Calu3 (cell line): ENCODE measurements at regions not wholly inside any gene's neighbourhood (a gene's known extent, or its start where the extent isn't known, plus 50 kb on each side); places are given as distances from the start of the nearest gene placed in this dataset.

Source experiments
- BruUV-seq: library from RNA; stranded (reverse); fragments of 400-500 nt; replicated peaks from 2 replicates; lab custom pipeline; 2021; lab: Mats Ljungman, UMichigan
- CTCF ChIA-PET: fragments of 300-600 bp; sonication (Branson Sonifier 250); formaldehyde crosslinking; loops from one replicate; lab custom pipeline; 2022; ENCODE audit warnings: antibody characterized with exemption; lab: Charles Lee
- DNase-seq: peaks from one replicate; pipeline ENCODE4 v3.0.0; 2022
- H3K27ac Mint-ChIP-seq: one replicate; pipeline ENCODE4 v1.8.0; 2022; ENCODE audit warnings: mixed read lengths; ENCODE audit not compliant: unreplicated experiment
- H3K27me3 Mint-ChIP-seq: one replicate; pipeline ENCODE4 v1.8.0; 2022; ENCODE audit warnings: mixed read lengths; ENCODE audit not compliant: unreplicated experiment
- H3K36me3 Mint-ChIP-seq: one replicate; pipeline ENCODE4 v1.8.0; 2022; ENCODE audit warnings: mild to moderate bottlenecking, moderate library complexity, mixed read lengths; ENCODE audit not compliant: insufficient read depth, unreplicated experiment
- H3K4me1 Mint-ChIP-seq: one replicate; pipeline ENCODE4 v1.8.0; 2022; ENCODE audit warnings: mild to moderate bottlenecking, low read depth, mixed read lengths; ENCODE audit not compliant: unreplicated experiment
- H3K4me3 Mint-ChIP-seq: one replicate; pipeline ENCODE4 v1.8.0; 2022; ENCODE audit warnings: mild to moderate bottlenecking, low read depth, moderate library complexity, mixed read lengths; ENCODE audit not compliant: unreplicated experiment
- H3K9me3 Mint-ChIP-seq: one replicate; pipeline ENCODE4 v1.8.0; 2022; ENCODE audit warnings: low read depth, mixed read lengths; ENCODE audit not compliant: unreplicated experiment
- intact Hi-C: fragments of 100-400 bp; cut with micrococcal nuclease; formaldehyde crosslinking; loops from one replicate; pipeline ENCODE4 v1.10.0; 2022; ENCODE audit not compliant: unreplicated experiment
- TF ChIP-seq, protein P1 (sequence below): fragments of 200-600 bp; IDR thresholded peaks from one replicate; pipeline ENCODE4 v1.8.0; 2022; ENCODE audit warnings: antibody characterized with exemption; ENCODE audit not compliant: unreplicated experiment

DNA sequence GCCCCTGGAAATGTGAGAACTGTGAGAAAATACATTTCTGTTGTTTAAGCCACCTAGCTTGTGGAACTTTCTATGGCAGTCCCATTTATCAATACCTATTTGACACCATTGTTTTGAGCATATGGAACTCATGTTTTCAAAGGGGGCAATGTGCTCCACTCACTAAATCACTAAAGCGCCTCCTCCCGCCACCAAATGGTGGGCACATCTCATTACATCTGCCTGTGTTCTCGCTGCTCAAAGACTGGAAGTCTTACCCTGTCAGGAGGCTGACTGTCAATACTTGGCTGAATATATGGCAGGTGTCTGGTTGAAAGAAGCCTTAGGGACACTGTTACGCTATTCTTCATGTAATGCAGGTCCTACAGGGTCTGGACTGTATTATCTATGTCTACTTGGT lies 767.7 kb downstream of the TSN start:
- TF ChIP-seq, protein P1, sequence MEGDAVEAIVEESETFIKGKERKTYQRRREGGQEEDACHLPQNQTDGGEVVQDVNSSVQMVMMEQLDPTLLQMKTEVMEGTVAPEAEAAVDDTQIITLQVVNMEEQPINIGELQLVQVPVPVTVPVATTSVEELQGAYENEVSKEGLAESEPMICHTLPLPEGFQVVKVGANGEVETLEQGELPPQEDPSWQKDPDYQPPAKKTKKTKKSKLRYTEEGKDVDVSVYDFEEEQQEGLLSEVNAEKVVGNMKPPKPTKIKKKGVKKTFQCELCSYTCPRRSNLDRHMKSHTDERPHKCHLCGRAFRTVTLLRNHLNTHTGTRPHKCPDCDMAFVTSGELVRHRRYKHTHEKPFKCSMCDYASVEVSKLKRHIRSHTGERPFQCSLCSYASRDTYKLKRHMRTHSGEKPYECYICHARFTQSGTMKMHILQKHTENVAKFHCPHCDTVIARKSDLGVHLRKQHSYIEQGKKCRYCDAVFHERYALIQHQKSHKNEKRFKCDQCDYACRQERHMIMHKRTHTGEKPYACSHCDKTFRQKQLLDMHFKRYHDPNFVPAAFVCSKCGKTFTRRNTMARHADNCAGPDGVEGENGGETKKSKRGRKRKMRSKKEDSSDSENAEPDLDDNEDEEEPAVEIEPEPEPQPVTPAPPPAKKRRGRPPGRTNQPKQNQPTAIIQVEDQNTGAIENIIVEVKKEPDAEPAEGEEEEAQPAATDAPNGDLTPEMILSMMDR = no peak
- Mint-ChIP-seq H3K27me3 (no peaks in the 10 kb centered on the region), H3K4me3 (no peak overlapping the region), H3K27ac (no peak overlapping the region), H3K9me3 (peaks cover 11% of the 10 kb centered on the region), H3K4me1 (no peaks in the 10 kb centered on the region), H3K36me3 (no peaks in the 10 kb centered on the region)
- no peak for DNase-seq
- no TSS peak for BruUV-seq
- intact Hi-C loops = no loop called here
- CTCF ChIA-PET = no interaction called here

DNA sequence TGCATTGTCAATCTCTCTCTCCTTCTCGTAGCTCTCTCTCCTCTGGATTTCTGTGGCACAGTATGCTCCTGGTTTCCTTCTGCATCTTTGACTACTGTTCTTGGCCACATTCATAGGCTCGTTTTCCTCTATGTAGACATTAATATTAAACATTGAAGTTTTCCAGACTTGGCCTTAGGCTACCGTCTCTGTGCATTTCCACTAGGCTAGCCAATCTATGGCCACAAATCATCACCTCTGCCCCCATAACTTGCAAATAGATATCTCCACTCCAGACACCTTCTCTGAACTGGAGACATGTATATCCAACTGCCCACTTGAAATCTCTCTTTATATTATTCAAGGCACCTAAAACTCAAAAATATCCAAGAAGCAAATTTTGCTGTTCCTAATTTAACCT lies 768.5 kb downstream of the TSN start:
- Mint-ChIP-seq H3K27me3 (no peaks in the 10 kb centered on the region), H3K36me3 (no peaks in the 10 kb centered on the region), H3K27ac (no peak overlapping the region), H3K9me3 (peaks cover 11% of the 10 kb centered on the region), H3K4me1 (no peaks in the 10 kb centered on the region), H3K4me3 (no peak overlapping the region)
- TF ChIP-seq, protein P1 = no peak
- CTCF ChIA-PET = no interaction called here
- no TSS peak for BruUV-seq
- intact Hi-C loops = no loop called here
- DNase-seq = no peak

DNA sequence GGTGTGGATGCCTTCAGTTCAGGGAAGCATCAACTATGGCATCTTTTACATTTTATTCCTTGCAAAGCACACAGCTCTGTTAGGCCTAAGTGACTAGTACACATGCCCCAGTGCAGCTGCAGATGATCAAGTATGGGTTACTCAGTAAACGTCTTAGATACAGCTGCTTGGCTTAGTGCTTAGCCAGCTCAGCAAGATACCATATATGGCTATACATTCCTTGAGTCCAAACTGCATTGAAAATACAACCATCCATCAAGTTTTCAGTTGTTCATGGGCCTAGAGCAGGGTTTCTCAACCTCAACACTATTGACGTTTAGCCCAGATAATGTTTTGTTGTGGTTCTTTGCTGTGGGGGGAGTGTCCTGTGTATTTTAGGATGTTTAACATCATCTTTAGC lies 769.9 kb downstream of the TSN start:
- TF ChIP-seq, protein P1 = no peak
- H3K27ac Mint-ChIP-seq = no peak overlapping the region
- CTCF ChIA-PET = no interaction called here
- H3K4me1 Mint-ChIP-seq = no peaks in the 10 kb centered on the region
- H3K36me3 Mint-ChIP-seq = no peaks in the 10 kb centered on the region
- no peak for DNase-seq
- no TSS peak for BruUV-seq
- H3K9me3 Mint-ChIP-seq = peaks cover 8% of the 10 kb centered on the region
- intact Hi-C loops = no loop called here
- H3K4me3 Mint-ChIP-seq = no peak overlapping the region
- H3K27me3 Mint-ChIP-seq = no peaks in the 10 kb centered on the region

DNA sequence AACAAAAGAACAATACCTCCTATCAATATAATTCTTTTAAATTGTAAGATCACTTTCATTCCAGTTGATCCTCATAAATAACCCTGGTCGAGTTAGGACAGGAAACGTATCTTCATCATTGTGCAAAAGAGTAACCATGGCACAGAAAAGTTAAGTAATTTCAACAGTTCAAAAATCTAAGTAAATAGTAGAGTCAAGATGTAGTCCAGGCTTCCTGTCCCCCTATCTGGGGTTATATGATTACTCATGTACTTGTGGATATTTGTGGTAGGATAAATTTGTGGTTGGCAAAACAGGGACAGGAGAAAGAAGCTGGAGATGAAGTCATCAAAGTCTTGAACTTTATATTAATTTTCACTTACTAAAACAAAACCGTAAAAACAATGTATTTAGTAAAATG lies 772.6 kb downstream of the TSN start:
- Mint-ChIP-seq H3K36me3 (no peaks in the 10 kb centered on the region), H3K27ac (no peak overlapping the region), H3K27me3 (no peaks in the 10 kb centered on the region), H3K4me1 (no peaks in the 10 kb centered on the region), H3K4me3 (no peak overlapping the region), H3K9me3 (peaks cover 10% of the 10 kb centered on the region)
- intact Hi-C loops = no loop called here
- DNase-seq = no peak
- CTCF ChIA-PET = no interaction called here
- no TSS peak for BruUV-seq
- TF ChIP-seq, protein P1 = no peak
